H1 (cell line): ENCODE measurements at regions not wholly inside any gene's neighbourhood (a gene's known extent, or its start where the extent isn't known, plus 50 kb on each side); places are given as distances from the start of the nearest gene placed in this dataset.

ENCODE experiments used
- CTCF ChIA-PET: fragments of 300-600 bp; sonication (Branson Sonifier 250); formaldehyde crosslinking; loops from one replicate; lab custom pipeline; 2021; ENCODE audit not compliant: partially characterized antibody; lab: Charles Lee
- POLR2A ChIA-PET: fragments of 300-600 bp; sonication (Branson Sonifier 250); formaldehyde crosslinking; loops from one replicate; lab custom pipeline; 2021; ENCODE audit warnings: inconsistent platforms; ENCODE audit not compliant: partially characterized antibody; lab: Charles Lee
- DNase-seq, 2 experiments: peaks; one replicate each; pipeline versions ENCODE4 v3.0.0 to v3.0.0-alpha.2; 2010 to 2022; ENCODE audit warnings: low spot score in 2 of 2, low read depth in 1 of 2, mixed read lengths in 1 of 2
- FAIRE-seq: peaks from 2 replicates; lab custom pipeline; 2011; peaks lifted over from hg19 to GRCh38; lab: Jason Lieb, UNC
- H2AFZ ChIP-seq: 2 replicates; pipeline ENCODE4 v1.8.1; 2012; ENCODE audit warnings: low read length, inconsistent platforms
- H2AK5ac ChIP-seq: 2 replicates; pipeline ENCODE4 v1.6.1; 2013; ENCODE audit warnings: low read depth, low read length
- H2BK120ac ChIP-seq: replicated peaks from 2 replicates; pipeline ENCODE3; 2013; ENCODE audit warnings: low read depth, low read length, inconsistent platforms
- H2BK12ac ChIP-seq: 2 replicates; pipeline ENCODE4 v1.6.1; 2013; ENCODE audit warnings: low read depth, low read length
- H2BK15ac ChIP-seq: 2 replicates; pipeline ENCODE4 v1.6.1; 2013; ENCODE audit warnings: low read length
- H2BK20ac ChIP-seq: 2 replicates; pipeline ENCODE4 v1.6.1; 2013; ENCODE audit warnings: low read length
- H2BK5ac ChIP-seq: 2 replicates; pipeline ENCODE4 v1.6.1; 2013; ENCODE audit warnings: low read depth, low read length
- H3K14ac ChIP-seq: 2 replicates; pipeline ENCODE4 v1.6.1; 2013; ENCODE audit warnings: inconsistent platforms; ENCODE audit not compliant: insufficient read length
- H3K18ac ChIP-seq: 2 replicates; pipeline ENCODE4 v1.6.1; 2013; ENCODE audit warnings: low read length; ENCODE audit errors: extremely low read depth
- H3K23ac ChIP-seq: 2 replicates; pipeline ENCODE4 v1.6.1; 2013; ENCODE audit warnings: inconsistent platforms; ENCODE audit not compliant: insufficient read length
- H3K23me2 ChIP-seq: 2 replicates; pipeline ENCODE4 v1.6.1; 2013; ENCODE audit warnings: low read depth, low read length
- H3K27ac ChIP-seq: 2 replicates; pipeline ENCODE4 v1.6.1; 2011; ENCODE audit warnings: low read depth, low read length, inconsistent platforms
- H3K27me3 ChIP-seq, 4 experiments: replicated peaks in 1 of 4; 1 replicate in 1 of 4; 2 replicates in 3 of 4; pipeline versions ENCODE4 v1.6.1 to v1.8.1; 2011 to 2013; ENCODE audit warnings: low read length in 3 of 4, mild to moderate bottlenecking in 3 of 4, inconsistent platforms in 2 of 4, mixed read lengths in 2 of 4, moderate library complexity in 1 of 4; ENCODE audit not compliant: control insufficient read depth in 3 of 4, insufficient read depth in 3 of 4; ENCODE audit errors: extremely low read depth in 1 of 4
- H3K36me3 ChIP-seq, 4 experiments: 2 replicates each; pipeline versions ENCODE4 v1.6.1 to v1.8.1; 2011 to 2013; ENCODE audit warnings: mild to moderate bottlenecking in 4 of 4, low read length in 3 of 4, moderate library complexity in 2 of 4, control low read depth in 1 of 4, inconsistent platforms in 1 of 4; ENCODE audit not compliant: insufficient read depth in 4 of 4, control insufficient read depth in 2 of 4
- H3K4ac ChIP-seq: replicated peaks from 2 replicates; pipeline ENCODE3; 2013; ENCODE audit warnings: low read length, low read depth, mixed read lengths, inconsistent platforms; ENCODE audit not compliant: insufficient read length
- H3K4me1 ChIP-seq, 4 experiments: replicated peaks in 1 of 4; 1 replicate in 1 of 4; 2 replicates in 3 of 4; pipeline versions ENCODE4 v1.6.1 to v1.8.1; 2011 to 2013; ENCODE audit warnings: low read length in 3 of 4, inconsistent platforms in 2 of 4, mixed read lengths in 1 of 4; ENCODE audit not compliant: insufficient read depth in 4 of 4, control insufficient read depth in 3 of 4
- H3K4me2 ChIP-seq, 2 experiments: 2 replicates each; pipeline versions ENCODE4 v1.6.1 to v1.8.1; 2011 to 2013; ENCODE audit warnings: low read depth in 2 of 2, low read length in 2 of 2, control low read depth in 1 of 2, inconsistent platforms in 1 of 2, mild to moderate bottlenecking in 1 of 2; ENCODE audit not compliant: insufficient read depth in 1 of 2
- H3K4me3 ChIP-seq, 4 experiments: fragments of 200-600, 300-600 bp in 1 of 4; sonication (generic), shearing (Covaris generic), sonication (Bioruptor Twin) in 1 of 4; 2 replicates each; pipeline versions ENCODE4 v1.5.1 to v1.8.1; 2011 to 2016; ENCODE audit warnings: low read length in 4 of 4, low read depth in 3 of 4, control low read depth in 2 of 4, inconsistent platforms in 2 of 4, mild to moderate bottlenecking in 2 of 4, mixed read lengths in 1 of 4, moderate library complexity in 1 of 4; ENCODE audit not compliant: insufficient read depth in 2 of 4; ENCODE audit errors: extremely low read depth in 1 of 4
- H3K56ac ChIP-seq: replicated peaks from 2 replicates; pipeline ENCODE3; 2013; ENCODE audit warnings: low read depth, mild to moderate bottlenecking, mixed read lengths, low read length, inconsistent platforms; ENCODE audit not compliant: insufficient read length
- H3K79me1 ChIP-seq: 2 replicates; pipeline ENCODE4 v1.6.1; 2013; ENCODE audit warnings: low read depth, low read length, control low read depth
- H3K79me2 ChIP-seq, 2 experiments: 2 replicates each; pipeline versions ENCODE4 v1.6.1 to v1.8.1; 2012 to 2013; ENCODE audit warnings: low read length in 2 of 2, mild to moderate bottlenecking in 2 of 2, inconsistent platforms in 1 of 2; ENCODE audit not compliant: insufficient read depth in 2 of 2, control insufficient read depth in 1 of 2
- H3K9ac ChIP-seq, 4 experiments: replicated peaks in 1 of 4; 1 replicate in 1 of 4; 2 replicates in 3 of 4; pipeline versions ENCODE4 v1.6.1 to v1.8.1; 2011 to 2013; ENCODE audit warnings: low read depth in 3 of 4, low read length in 3 of 4, control low read depth in 2 of 4, mild to moderate bottlenecking in 2 of 4, moderate library complexity in 2 of 4, inconsistent platforms in 1 of 4; ENCODE audit errors: extremely low read depth in 1 of 4
- H3K9me3 ChIP-seq, 2 experiments: 2 replicates each; pipeline versions ENCODE4 v1.6.1 to v1.8.1; 2012 to 2013; ENCODE audit warnings: mild to moderate bottlenecking in 2 of 2, moderate library complexity in 2 of 2, control low read depth in 1 of 2, inconsistent platforms in 1 of 2, low read depth in 1 of 2, low read length in 1 of 2, mixed read lengths in 1 of 2; ENCODE audit not compliant: insufficient read depth in 2 of 2
- H4K20me1 ChIP-seq, 2 experiments: replicated peaks in 1 of 2; 2 replicates each; pipeline versions ENCODE3 to v1.8.1; 2011 to 2013; ENCODE audit warnings: inconsistent platforms in 2 of 2, low read length in 2 of 2, mild to moderate bottlenecking in 1 of 2; ENCODE audit not compliant: insufficient read depth in 2 of 2, control insufficient read depth in 1 of 2
- H4K5ac ChIP-seq: 2 replicates; pipeline ENCODE4 v1.6.1; 2013; ENCODE audit warnings: low read length, low read depth, mixed read lengths, inconsistent platforms; ENCODE audit not compliant: insufficient read length
- H4K8ac ChIP-seq: 2 replicates; pipeline ENCODE4 v1.8.0; 2013; ENCODE audit warnings: mild to moderate bottlenecking, moderate library complexity, low read length, inconsistent platforms; ENCODE audit not compliant: insufficient read depth; ENCODE audit errors: extremely low read depth
- H4K91ac ChIP-seq: replicated peaks from 2 replicates; pipeline ENCODE3; 2013; ENCODE audit warnings: low read length, mixed read lengths, inconsistent platforms; ENCODE audit not compliant: insufficient read length
- POU5F1 ChIP-seq: IDR thresholded peaks from 2 replicates; pipeline ENCODE4 v1.6.1; 2011; ENCODE audit warnings: low read depth, mild to moderate bottlenecking, low read length, moderate library complexity
- RBBP5 ChIP-seq: IDR thresholded peaks from 2 replicates; pipeline ENCODE4 v1.7.1; 2012; ENCODE audit warnings: low read depth, mild to moderate bottlenecking, inconsistent platforms, low read length, moderate library complexity, borderline replicate concordance
- SIN3A ChIP-seq, 2 experiments: IDR thresholded peaks in 1 of 2; conservative IDR thresholded peaks in 1 of 2; 2 replicates each; pipeline ENCODE4 v1.6.1; 2011 to 2012; ENCODE audit warnings: low read length in 2 of 2, improper control_type of control experiment in 1 of 2, low read depth in 1 of 2, mild to moderate bottlenecking in 1 of 2
- TAF1 ChIP-seq: IDR thresholded peaks from 2 replicates; pipeline ENCODE4 v1.6.1; 2011; ENCODE audit warnings: mild to moderate bottlenecking, low read depth, low read length

GRCh38 chr11:93274851-93275250 is 55.7 kb upstream of the DEUP1 start:
- H3K18ac ChIP-seq = no peak overlapping the region
- no peak overlapping the region for H2AK5ac ChIP-seq
- no peaks in the 10 kb centered on the region for H3K9me3 ChIP-seq
- no peak overlapping the region for H2AFZ ChIP-seq
- no peak overlapping the region for H2BK20ac ChIP-seq
- FAIRE-seq = no peak
- no peaks in the 10 kb centered on the region for H3K4me1 ChIP-seq
- CTCF ChIA-PET = interaction anchor here (0.6 to 0.9 kb wide), 4 partner anchors 11 to 1468 kb away, joined by 3 to 4 read pairs (median 4); no protein-coding TSS in a partner anchor
- H3K23ac ChIP-seq = no peak overlapping the region
- POLR2A ChIA-PET = no interaction called here
- H4K20me1 ChIP-seq = no peaks in the 10 kb centered on the region
- no peak for DNase-seq
- no peak overlapping the region for H4K5ac ChIP-seq
- no peak overlapping the region for H3K9ac ChIP-seq
- no peak overlapping the region for H3K14ac ChIP-seq
- TF ChIP-seq RBBP5 (no peak), TAF1 (no peak), POU5F1 (no peak), SIN3A (conservative IDR thresholded peaks at IDR 0.05 in 1 of 2, IDR thresholded peaks at IDR 0.05 in 1 of 2; ENCODE audit: low read depth in 1 of 2, low read length in 2 of 2) (no peak)
- no peak overlapping the region for H3K4me2 ChIP-seq
- H3K79me2 ChIP-seq = no peaks in the 10 kb centered on the region
- no peak overlapping the region for H3K4me3 ChIP-seq
- H3K27ac ChIP-seq = no peak overlapping the region
- no peak overlapping the region for H2BK120ac ChIP-seq
- no peaks in the 10 kb centered on the region for H3K79me1 ChIP-seq
- no peaks in the 10 kb centered on the region for H3K27me3 ChIP-seq
- no peak overlapping the region for H2BK5ac ChIP-seq
- no peaks in the 10 kb centered on the region; a peak in 1 of 8 replicates for H3K36me3 ChIP-seq
- H4K91ac ChIP-seq = no peak overlapping the region
- H3K56ac ChIP-seq = no peak overlapping the region
- H2BK15ac ChIP-seq = no peak overlapping the region
- H3K4ac ChIP-seq = no peak overlapping the region
- no peak overlapping the region for H4K8ac ChIP-seq
- no peaks in the 10 kb centered on the region for H3K23me2 ChIP-seq
- no peak overlapping the region for H2BK12ac ChIP-seq
